Type B pancreatic cell (in vitro differentiated cells): ENCODE measurements at regions not wholly inside any gene's neighbourhood (a gene's known extent, or its start where the extent isn't known, plus 50 kb on each side); places are given as distances from the start of the nearest gene placed in this dataset.
"Not testable (repeated sequence)": the region's sequence is repeated elsewhere in the genome, so short reads cannot be mapped to it uniquely, and the experiment has no call there.

Source experiments
- DNase-seq: peaks from one replicate; pipeline ENCODE4 v3.0.0; 2021; ENCODE audit warnings: mixed read lengths; ENCODE audit not compliant: unreplicated experiment; ENCODE audit errors: extremely low spot score
- H3K27ac Mint-ChIP-seq: 2 replicates; pipeline ENCODE4 v1.8.0; 2021; ENCODE audit warnings: mild to moderate bottlenecking, mixed read lengths
- H3K27me3 Mint-ChIP-seq: 2 replicates; pipeline ENCODE4 v1.8.0; 2021; ENCODE audit warnings: mixed read lengths
- H3K36me3 Mint-ChIP-seq: 2 replicates; pipeline ENCODE4 v1.8.0; 2021; ENCODE audit warnings: mixed read lengths
- H3K4me1 Mint-ChIP-seq: one replicate; pipeline ENCODE4 v1.8.0; 2021; ENCODE audit warnings: mixed read lengths; ENCODE audit not compliant: unreplicated experiment
- H3K4me3 Mint-ChIP-seq: 2 replicates; pipeline ENCODE4 v1.8.0; 2021; ENCODE audit warnings: mild to moderate bottlenecking, mixed read lengths
- H3K9me3 Mint-ChIP-seq: 2 replicates; pipeline ENCODE4 v1.8.0; 2021; ENCODE audit warnings: mixed read lengths
- CTCF ChIP-seq: fragments of 200-600 bp; sonication (generic); conservative IDR thresholded peaks from 2 replicates; pipeline ENCODE4 v1.5.0; 2021; ENCODE audit warnings: antibody characterized with exemption, mild to moderate bottlenecking

DNA sequence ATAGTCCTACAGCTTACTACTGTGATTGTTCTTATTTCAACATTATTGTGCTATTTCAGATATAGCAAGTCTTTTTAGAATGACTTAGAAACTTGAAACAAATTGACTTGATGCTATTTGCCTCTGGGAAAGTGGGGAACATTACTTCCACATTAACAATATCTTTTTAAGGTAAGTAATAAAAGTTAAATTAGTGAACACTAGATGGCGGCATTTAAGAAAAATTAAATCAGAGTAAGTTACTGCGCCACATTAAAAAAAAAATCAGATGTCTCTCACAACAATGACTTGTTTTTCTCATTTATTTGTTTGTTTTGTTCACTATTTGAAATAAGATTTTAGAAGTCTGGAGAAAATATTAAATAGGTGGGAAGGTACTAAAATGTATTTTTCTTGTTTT is 1026.9 kb upstream of the SLIT2 start:
- no peak overlapping the region for H3K27ac Mint-ChIP-seq
- H3K27me3 Mint-ChIP-seq = no peaks in the 10 kb centered on the region
- peak; percentile 75 for TF ChIP-seq CTCF
- no peak for DNase-seq
- H3K4me1 Mint-ChIP-seq = no peaks in the 10 kb centered on the region
- H3K36me3 Mint-ChIP-seq = no peaks in the 10 kb centered on the region
- no peak overlapping the region for H3K4me3 Mint-ChIP-seq
- H3K9me3 Mint-ChIP-seq = peaks cover 4% of the 10 kb centered on the region

DNA sequence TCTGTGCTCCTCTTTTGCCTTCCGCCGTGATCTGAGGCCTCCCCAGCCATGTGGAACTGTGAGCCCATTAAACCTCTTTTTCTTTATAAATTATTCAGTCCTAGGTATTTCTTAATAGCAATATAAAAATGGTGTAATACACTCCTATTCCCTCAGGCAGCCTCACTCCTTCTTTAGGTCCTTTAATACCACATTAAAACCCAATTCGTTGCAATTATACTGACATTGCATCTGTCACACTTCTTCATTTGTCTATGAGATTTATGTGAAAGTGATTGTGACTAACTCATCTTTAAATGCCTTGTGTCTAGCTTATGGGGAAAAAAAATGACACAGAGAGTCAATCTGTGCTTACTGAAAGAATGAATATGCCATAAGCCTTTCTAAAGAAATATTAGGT is 1035.2 kb upstream of the SLIT2 start:
- no peaks in the 10 kb centered on the region for H3K9me3 Mint-ChIP-seq

DNA sequence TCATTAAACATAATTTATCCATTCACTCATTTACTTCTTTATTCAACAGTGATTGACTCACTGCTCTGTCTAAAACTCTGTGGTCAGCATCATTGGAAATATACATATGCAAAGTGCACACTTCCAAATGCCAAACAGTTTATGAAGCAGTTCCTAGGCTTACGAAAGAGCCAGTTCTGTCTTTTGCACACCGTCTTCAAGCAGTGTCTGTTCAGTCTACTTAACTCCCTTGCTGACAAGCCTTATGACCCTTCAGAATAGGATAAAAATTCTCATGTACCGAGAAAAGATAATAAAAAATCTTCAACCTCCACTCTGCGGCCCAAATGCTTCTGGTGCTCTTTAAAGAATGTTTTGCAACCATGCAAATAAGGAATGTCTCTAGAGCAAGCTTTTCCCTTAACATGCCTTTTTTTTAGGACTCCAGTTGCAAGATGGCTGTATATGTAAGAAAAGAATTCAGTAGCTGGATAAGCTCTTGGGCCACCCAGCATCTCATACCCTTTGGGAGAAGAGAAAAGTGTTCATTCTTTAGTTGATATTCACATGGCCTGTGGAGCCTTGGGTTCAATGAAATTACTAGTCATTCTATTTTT is 1037.0 kb upstream of the SLIT2 start:
- Mint-ChIP-seq H3K4me3 (no peak overlapping the region), H3K36me3 (no peaks in the 10 kb centered on the region), H3K4me1 (peaks cover 12% of the 10 kb centered on the region), H3K27me3 (peaks cover 5% of the 10 kb centered on the region), H3K9me3 (peaks cover 6% of the 10 kb centered on the region), H3K27ac (no peak overlapping the region)
- DNase-seq = no peak
- no peak for TF ChIP-seq CTCF

More for the DNA sequence above, 1035.2 kb upstream of the SLIT2 start:
- no peak for TF ChIP-seq CTCF
- DNase-seq = no peak
- Mint-ChIP-seq H3K27ac (no peak overlapping the region), H3K4me1 (peaks cover 12% of the 10 kb centered on the region), H3K4me3 (no peak overlapping the region), H3K27me3 (peaks cover 5% of the 10 kb centered on the region), H3K36me3 (no peaks in the 10 kb centered on the region)

DNA sequence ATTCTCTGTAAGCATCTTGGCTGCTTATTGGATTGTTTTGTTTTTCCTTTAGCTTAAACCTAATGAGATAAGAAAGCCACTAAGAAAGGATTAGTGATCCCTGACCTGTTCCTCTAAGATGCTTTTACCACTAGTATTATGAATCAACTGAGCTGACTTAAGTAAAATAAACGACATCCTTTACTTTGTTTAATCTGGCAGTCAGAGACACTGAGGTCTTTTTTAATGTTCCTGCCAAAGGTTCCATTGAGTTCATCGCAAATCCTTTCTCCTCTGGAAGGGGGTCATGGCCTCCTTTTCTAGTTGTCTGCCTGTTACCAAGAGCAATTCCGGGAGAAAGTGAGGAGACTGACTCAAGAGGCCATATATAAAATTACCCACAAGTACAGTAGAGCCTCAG is 1038.3 kb upstream of the SLIT2 start:
- Mint-ChIP-seq H3K27me3 (peaks cover 5% of the 10 kb centered on the region), H3K36me3 (no peaks in the 10 kb centered on the region), H3K27ac (no peak overlapping the region), H3K4me3 (no peak overlapping the region), H3K9me3 (peaks cover 6% of the 10 kb centered on the region), H3K4me1 (peaks cover 12% of the 10 kb centered on the region)
- no peak for TF ChIP-seq CTCF
- DNase-seq = no peak

GRCh38 chr4:19205853-19206252 is 1045.9 kb upstream of the SLIT2 start:
- no peak for TF ChIP-seq CTCF
- H3K27ac Mint-ChIP-seq = no peak overlapping the region
- H3K9me3 Mint-ChIP-seq = peaks cover 6% of the 10 kb centered on the region
- no peaks in the 10 kb centered on the region for H3K36me3 Mint-ChIP-seq
- DNase-seq = no peak
- no peaks in the 10 kb centered on the region for H3K4me1 Mint-ChIP-seq
- no peak overlapping the region for H3K4me3 Mint-ChIP-seq
- H3K27me3 Mint-ChIP-seq = no peaks in the 10 kb centered on the region

DNA sequence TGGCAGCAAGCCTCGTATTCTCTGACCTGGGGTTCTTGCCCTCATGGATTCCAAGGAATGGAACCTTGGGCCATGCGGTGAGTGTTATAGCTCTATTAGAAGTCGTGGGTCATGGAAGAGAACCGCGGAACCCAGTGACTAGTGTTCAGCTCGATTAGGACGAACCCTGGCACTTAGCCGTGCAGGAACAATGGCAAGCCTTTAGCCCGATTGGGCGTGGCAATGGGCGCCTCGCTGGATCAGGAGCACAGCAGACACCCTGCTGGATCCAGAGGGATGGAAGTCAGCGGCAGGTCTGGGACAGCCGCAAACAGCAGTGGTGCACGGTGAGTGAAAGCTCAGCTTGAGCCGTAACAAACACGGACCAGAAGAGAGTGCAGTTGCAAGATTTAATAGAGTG is 1053.9 kb upstream of the SLIT2 start:
- H3K27ac Mint-ChIP-seq, H3K4me3 Mint-ChIP-seq, H3K9me3 Mint-ChIP-seq, H3K27me3 Mint-ChIP-seq, H3K36me3 Mint-ChIP-seq, DNase-seq: not testable (repeated sequence)
- H3K4me1 Mint-ChIP-seq = peaks cover 19% of the 10 kb centered on the region
